KMS-11 (cell line): ENCODE measurements at regions not wholly inside any gene's neighbourhood (a gene's known extent, or its start where the extent isn't known, plus 50 kb on each side); places are given as distances from the start of the nearest gene placed in this dataset.

Experiments
- H2AFZ ChIP-seq: fragments of 200-600 bp; sonication (generic); 2 replicates; pipeline ENCODE4 v1.6.1; 2016; ENCODE audit warnings: antibody characterized with exemption, mixed run types, low read depth
- H3K27ac ChIP-seq: fragments of 200-600 bp; sonication (generic); 2 replicates; pipeline ENCODE4 v1.6.1; 2016; ENCODE audit warnings: mild to moderate bottlenecking, mixed run types
- H3K27me3 ChIP-seq: fragments of 200-600 bp; sonication (generic); 2 replicates; pipeline ENCODE4 v1.6.1; 2017; ENCODE audit warnings: mild to moderate bottlenecking, low read depth, mixed run types, moderate library complexity; ENCODE audit not compliant: insufficient read depth
- H3K36me3 ChIP-seq: fragments of 200-600 bp; sonication (generic); 2 replicates; pipeline ENCODE4 v1.6.1; 2017; ENCODE audit warnings: mild to moderate bottlenecking, mixed run types; ENCODE audit not compliant: insufficient read depth
- H3K4me1 ChIP-seq: fragments of 200-600 bp; sonication (generic); 2 replicates; pipeline ENCODE4 v1.6.1; 2016; ENCODE audit warnings: mild to moderate bottlenecking, low read depth, mixed run types; ENCODE audit not compliant: poor library complexity, severe bottlenecking
- H3K4me2 ChIP-seq: fragments of 200-600 bp; sonication (generic); 2 replicates; pipeline ENCODE4 v1.7.0; 2016; ENCODE audit warnings: mild to moderate bottlenecking, mixed run types
- H3K4me3 ChIP-seq: fragments of 200-600 bp; sonication (generic); IDR thresholded peaks from 2 replicates; pipeline ENCODE4 v1.6.1; 2017; ENCODE audit warnings: low read depth, low read length, mixed read lengths; ENCODE audit not compliant: insufficient read depth
- H3K79me2 ChIP-seq: fragments of 200-600 bp; sonication (generic); 2 replicates; pipeline ENCODE4 v1.6.1; 2016; ENCODE audit warnings: low read depth, mixed run types; ENCODE audit not compliant: insufficient read depth
- H3K9ac ChIP-seq: fragments of 200-600 bp; sonication (generic); 2 replicates; pipeline ENCODE4 v1.6.1; 2016; ENCODE audit warnings: mild to moderate bottlenecking, mixed run types
- H4K20me1 ChIP-seq: fragments of 200-600 bp; sonication (generic); 2 replicates; pipeline ENCODE4 v1.6.1; 2016; ENCODE audit warnings: mild to moderate bottlenecking, mixed run types; ENCODE audit not compliant: insufficient read depth
- CTCF ChIP-seq: fragments of 200-600 bp; sonication (generic); conservative IDR thresholded peaks from 2 replicates; pipeline ENCODE4 v1.6.1; 2017; ENCODE audit warnings: low read depth, mild to moderate bottlenecking, antibody characterized with exemption, low read length, moderate library complexity, mixed read lengths

GRCh38 chr10:128901236-128901635 is 565.8 kb upstream of the MGMT start:
- no peak overlapping the region for H3K4me3 ChIP-seq
- H3K27ac ChIP-seq, result no peak overlapping the region
- H3K27me3 ChIP-seq, result no peaks in the 10 kb centered on the region
- H3K79me2 ChIP-seq, result no peaks in the 10 kb centered on the region
- no peaks in the 10 kb centered on the region for H4K20me1 ChIP-seq
- TF ChIP-seq CTCF, result no peak
- H3K4me2 ChIP-seq, result no peak overlapping the region
- H3K36me3 ChIP-seq, result no peaks in the 10 kb centered on the region
- peaks cover 5% of the 10 kb centered on the region for H3K4me1 ChIP-seq
- no peak overlapping the region for H3K9ac ChIP-seq
- H2AFZ ChIP-seq, result no peak overlapping the region

DNA sequence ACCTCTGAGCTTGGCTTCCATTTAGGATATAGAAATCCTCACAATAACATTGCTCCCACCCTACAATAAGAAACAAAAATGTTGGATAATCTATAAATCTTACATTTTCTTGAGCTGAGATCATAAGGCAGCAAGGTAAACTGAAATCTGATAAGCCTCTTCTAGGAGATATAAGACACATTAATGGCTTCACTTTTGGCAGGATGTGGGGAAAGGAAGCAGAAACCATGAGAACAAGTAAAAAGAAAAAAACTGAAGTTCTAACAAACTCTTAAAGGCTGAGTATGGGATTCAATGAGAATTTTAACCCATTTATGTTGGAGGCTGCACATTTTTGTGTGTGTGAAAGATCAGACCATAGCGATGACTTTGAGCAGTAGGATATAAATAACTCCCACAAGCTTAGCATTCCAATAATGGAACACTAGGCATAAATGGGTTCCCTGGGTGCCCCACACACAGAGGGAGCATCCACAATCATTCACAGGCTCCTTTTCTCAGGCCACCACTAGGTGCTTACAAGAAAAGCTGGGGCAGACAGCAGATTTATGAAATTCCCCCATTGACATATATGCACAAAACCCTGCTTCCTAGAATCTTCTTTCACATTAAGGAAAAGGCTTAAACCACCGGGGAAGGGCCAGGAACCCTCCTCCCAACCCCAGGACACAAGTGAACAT is 564.9 kb upstream of the MGMT start:
- H3K27ac ChIP-seq, result no peak overlapping the region

DNA sequence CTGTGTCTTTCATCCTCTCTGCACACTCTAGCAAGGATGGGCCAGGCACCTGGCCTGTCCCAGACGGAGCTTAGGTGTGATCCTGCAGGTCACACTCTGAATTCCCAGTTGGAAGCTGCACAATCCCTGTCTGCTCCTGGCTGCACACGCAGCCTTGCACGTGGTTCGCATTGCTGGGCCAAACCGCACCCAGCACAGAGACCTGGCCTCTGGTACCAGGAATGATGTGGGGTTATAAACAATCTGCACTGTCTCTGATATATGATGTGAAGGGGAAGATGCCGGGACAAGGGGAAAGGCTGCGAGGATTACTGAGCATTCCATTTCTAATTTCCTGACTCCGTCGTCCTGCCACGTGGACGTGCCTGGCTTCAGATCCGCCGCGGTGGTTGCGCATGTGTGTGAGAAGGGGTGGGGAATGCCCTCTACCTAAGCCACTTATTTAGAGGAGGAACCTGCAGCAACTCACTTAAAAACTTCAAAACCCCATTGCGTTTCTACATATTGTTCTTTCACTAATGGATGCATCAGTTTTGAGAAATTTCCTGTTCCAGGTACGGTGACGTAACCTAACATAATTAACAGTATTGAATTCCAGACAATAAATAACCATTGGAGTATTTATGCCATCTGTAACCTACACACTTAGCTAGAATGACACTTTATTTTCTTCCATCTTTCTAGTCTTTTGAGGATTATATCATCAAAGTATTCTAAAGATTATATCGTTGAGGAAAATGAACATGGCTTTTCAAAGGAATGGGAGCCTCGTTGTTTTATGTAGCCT is 559.7 kb upstream of the MGMT start:
- no peaks in the 10 kb centered on the region for H4K20me1 ChIP-seq
- peak overlapping the region; percentile 59 for H2AFZ ChIP-seq
- H3K79me2 ChIP-seq, result no peaks in the 10 kb centered on the region
- TF ChIP-seq CTCF, result no peak
- no peaks in the 10 kb centered on the region for H3K27me3 ChIP-seq
- H3K4me3 ChIP-seq, result no peak overlapping the region
- peaks cover 42% of the 10 kb centered on the region for H3K4me1 ChIP-seq
- H3K4me2 ChIP-seq, result peak overlapping the region; percentile 48
- H3K27ac ChIP-seq, result peak overlapping the region; percentile 79
- H3K36me3 ChIP-seq, result no peaks in the 10 kb centered on the region
- peak overlapping the region; percentile 33; the same call in 1 of the 2 replicates for H3K9ac ChIP-seq

More for the DNA sequence above, 564.9 kb upstream of the MGMT start:
- peaks cover 14% of the 10 kb centered on the region for H3K4me1 ChIP-seq
- no peaks in the 10 kb centered on the region for H3K79me2 ChIP-seq
- no peaks in the 10 kb centered on the region for H3K36me3 ChIP-seq
- H3K4me3 ChIP-seq, result no peak overlapping the region
- H3K27me3 ChIP-seq, result no peaks in the 10 kb centered on the region
- H2AFZ ChIP-seq, result no peak overlapping the region
- no peak for TF ChIP-seq CTCF
- H4K20me1 ChIP-seq, result no peaks in the 10 kb centered on the region
- no peak overlapping the region for H3K9ac ChIP-seq
- no peak overlapping the region for H3K4me2 ChIP-seq

DNA sequence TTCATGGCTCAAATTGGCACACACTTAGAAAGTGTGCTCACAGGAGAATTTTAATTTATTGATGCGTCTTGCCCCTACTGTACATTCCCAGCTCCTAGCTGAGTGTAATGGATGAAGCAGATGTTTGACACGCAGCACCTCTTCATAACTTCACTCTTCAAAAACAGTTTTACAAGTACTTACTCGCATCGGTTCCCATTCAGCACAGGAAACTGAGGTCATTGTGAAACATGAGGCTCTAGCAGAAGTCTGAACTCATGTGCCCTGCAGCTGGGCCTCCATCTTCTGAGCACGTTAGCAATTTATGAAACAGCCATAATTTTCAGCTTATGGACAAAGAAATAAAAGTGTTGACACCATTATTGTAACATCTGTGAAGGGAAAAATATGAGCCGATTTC is 558.9 kb upstream of the MGMT start:
- Histone ChIP-seq H3K4me2 (peak overlapping the region; percentile 48), H3K27ac (peak overlapping the region; percentile 79), H2AFZ (peak overlapping the region; percentile 59), H3K36me3 (no peaks in the 10 kb centered on the region), H3K79me2 (no peaks in the 10 kb centered on the region), H4K20me1 (no peaks in the 10 kb centered on the region), H3K4me3 (no peak overlapping the region), H3K9ac (peak overlapping the region; percentile 33; the same call in 1 of the 2 replicates), H3K4me1 (peaks cover 49% of the 10 kb centered on the region), H3K27me3 (no peaks in the 10 kb centered on the region)
- TF ChIP-seq CTCF, result no peak
